H1 (cell line): ENCODE measurements at regions not wholly inside any gene's neighbourhood (a gene's known extent, or its start where the extent isn't known, plus 50 kb on each side); places are given as distances from the start of the nearest gene placed in this dataset.

ENCODE experiments used
- CTCF ChIA-PET: fragments of 300-600 bp; sonication (Branson Sonifier 250); formaldehyde crosslinking; loops from one replicate; lab custom pipeline; 2021; ENCODE audit not compliant: partially characterized antibody; lab: Charles Lee
- POLR2A ChIA-PET: fragments of 300-600 bp; sonication (Branson Sonifier 250); formaldehyde crosslinking; loops from one replicate; lab custom pipeline; 2021; ENCODE audit warnings: inconsistent platforms; ENCODE audit not compliant: partially characterized antibody; lab: Charles Lee
- DNase-seq, 2 experiments: peaks; one replicate each; pipeline versions ENCODE4 v3.0.0 to v3.0.0-alpha.2; 2010 to 2022; ENCODE audit warnings: low spot score in 2 of 2, low read depth in 1 of 2, mixed read lengths in 1 of 2
- FAIRE-seq: peaks from 2 replicates; lab custom pipeline; 2011; peaks lifted over from hg19 to GRCh38; lab: Jason Lieb, UNC
- H2AFZ ChIP-seq: 2 replicates; pipeline ENCODE4 v1.8.1; 2012; ENCODE audit warnings: low read length, inconsistent platforms
- H2AK5ac ChIP-seq: 2 replicates; pipeline ENCODE4 v1.6.1; 2013; ENCODE audit warnings: low read depth, low read length
- H2BK120ac ChIP-seq: replicated peaks from 2 replicates; pipeline ENCODE3; 2013; ENCODE audit warnings: low read depth, low read length, inconsistent platforms
- H2BK12ac ChIP-seq: 2 replicates; pipeline ENCODE4 v1.6.1; 2013; ENCODE audit warnings: low read depth, low read length
- H2BK15ac ChIP-seq: 2 replicates; pipeline ENCODE4 v1.6.1; 2013; ENCODE audit warnings: low read length
- H2BK20ac ChIP-seq: 2 replicates; pipeline ENCODE4 v1.6.1; 2013; ENCODE audit warnings: low read length
- H2BK5ac ChIP-seq: 2 replicates; pipeline ENCODE4 v1.6.1; 2013; ENCODE audit warnings: low read depth, low read length
- H3K14ac ChIP-seq: 2 replicates; pipeline ENCODE4 v1.6.1; 2013; ENCODE audit warnings: inconsistent platforms; ENCODE audit not compliant: insufficient read length
- H3K18ac ChIP-seq: 2 replicates; pipeline ENCODE4 v1.6.1; 2013; ENCODE audit warnings: low read length; ENCODE audit errors: extremely low read depth
- H3K23ac ChIP-seq: 2 replicates; pipeline ENCODE4 v1.6.1; 2013; ENCODE audit warnings: inconsistent platforms; ENCODE audit not compliant: insufficient read length
- H3K23me2 ChIP-seq: 2 replicates; pipeline ENCODE4 v1.6.1; 2013; ENCODE audit warnings: low read depth, low read length
- H3K27ac ChIP-seq: 2 replicates; pipeline ENCODE4 v1.6.1; 2011; ENCODE audit warnings: low read depth, low read length, inconsistent platforms
- H3K27me3 ChIP-seq, 4 experiments: replicated peaks in 1 of 4; 1 replicate in 1 of 4; 2 replicates in 3 of 4; pipeline versions ENCODE4 v1.6.1 to v1.8.1; 2011 to 2013; ENCODE audit warnings: low read length in 3 of 4, mild to moderate bottlenecking in 3 of 4, inconsistent platforms in 2 of 4, mixed read lengths in 2 of 4, moderate library complexity in 1 of 4; ENCODE audit not compliant: control insufficient read depth in 3 of 4, insufficient read depth in 3 of 4; ENCODE audit errors: extremely low read depth in 1 of 4
- H3K36me3 ChIP-seq, 4 experiments: 2 replicates each; pipeline versions ENCODE4 v1.6.1 to v1.8.1; 2011 to 2013; ENCODE audit warnings: mild to moderate bottlenecking in 4 of 4, low read length in 3 of 4, moderate library complexity in 2 of 4, control low read depth in 1 of 4, inconsistent platforms in 1 of 4; ENCODE audit not compliant: insufficient read depth in 4 of 4, control insufficient read depth in 2 of 4
- H3K4ac ChIP-seq: replicated peaks from 2 replicates; pipeline ENCODE3; 2013; ENCODE audit warnings: low read length, low read depth, mixed read lengths, inconsistent platforms; ENCODE audit not compliant: insufficient read length
- H3K4me1 ChIP-seq, 4 experiments: replicated peaks in 1 of 4; 1 replicate in 1 of 4; 2 replicates in 3 of 4; pipeline versions ENCODE4 v1.6.1 to v1.8.1; 2011 to 2013; ENCODE audit warnings: low read length in 3 of 4, inconsistent platforms in 2 of 4, mixed read lengths in 1 of 4; ENCODE audit not compliant: insufficient read depth in 4 of 4, control insufficient read depth in 3 of 4
- H3K4me2 ChIP-seq, 2 experiments: 2 replicates each; pipeline versions ENCODE4 v1.6.1 to v1.8.1; 2011 to 2013; ENCODE audit warnings: low read depth in 2 of 2, low read length in 2 of 2, control low read depth in 1 of 2, inconsistent platforms in 1 of 2, mild to moderate bottlenecking in 1 of 2; ENCODE audit not compliant: insufficient read depth in 1 of 2
- H3K4me3 ChIP-seq, 4 experiments: fragments of 200-600, 300-600 bp in 1 of 4; sonication (generic), shearing (Covaris generic), sonication (Bioruptor Twin) in 1 of 4; 2 replicates each; pipeline versions ENCODE4 v1.5.1 to v1.8.1; 2011 to 2016; ENCODE audit warnings: low read length in 4 of 4, low read depth in 3 of 4, control low read depth in 2 of 4, inconsistent platforms in 2 of 4, mild to moderate bottlenecking in 2 of 4, mixed read lengths in 1 of 4, moderate library complexity in 1 of 4; ENCODE audit not compliant: insufficient read depth in 2 of 4; ENCODE audit errors: extremely low read depth in 1 of 4
- H3K56ac ChIP-seq: replicated peaks from 2 replicates; pipeline ENCODE3; 2013; ENCODE audit warnings: low read depth, mild to moderate bottlenecking, mixed read lengths, low read length, inconsistent platforms; ENCODE audit not compliant: insufficient read length
- H3K79me1 ChIP-seq: 2 replicates; pipeline ENCODE4 v1.6.1; 2013; ENCODE audit warnings: low read depth, low read length, control low read depth
- H3K79me2 ChIP-seq, 2 experiments: 2 replicates each; pipeline versions ENCODE4 v1.6.1 to v1.8.1; 2012 to 2013; ENCODE audit warnings: low read length in 2 of 2, mild to moderate bottlenecking in 2 of 2, inconsistent platforms in 1 of 2; ENCODE audit not compliant: insufficient read depth in 2 of 2, control insufficient read depth in 1 of 2
- H3K9ac ChIP-seq, 4 experiments: replicated peaks in 1 of 4; 1 replicate in 1 of 4; 2 replicates in 3 of 4; pipeline versions ENCODE4 v1.6.1 to v1.8.1; 2011 to 2013; ENCODE audit warnings: low read depth in 3 of 4, low read length in 3 of 4, control low read depth in 2 of 4, mild to moderate bottlenecking in 2 of 4, moderate library complexity in 2 of 4, inconsistent platforms in 1 of 4; ENCODE audit errors: extremely low read depth in 1 of 4
- H3K9me3 ChIP-seq, 2 experiments: 2 replicates each; pipeline versions ENCODE4 v1.6.1 to v1.8.1; 2012 to 2013; ENCODE audit warnings: mild to moderate bottlenecking in 2 of 2, moderate library complexity in 2 of 2, control low read depth in 1 of 2, inconsistent platforms in 1 of 2, low read depth in 1 of 2, low read length in 1 of 2, mixed read lengths in 1 of 2; ENCODE audit not compliant: insufficient read depth in 2 of 2
- H4K20me1 ChIP-seq, 2 experiments: replicated peaks in 1 of 2; 2 replicates each; pipeline versions ENCODE3 to v1.8.1; 2011 to 2013; ENCODE audit warnings: inconsistent platforms in 2 of 2, low read length in 2 of 2, mild to moderate bottlenecking in 1 of 2; ENCODE audit not compliant: insufficient read depth in 2 of 2, control insufficient read depth in 1 of 2
- H4K5ac ChIP-seq: 2 replicates; pipeline ENCODE4 v1.6.1; 2013; ENCODE audit warnings: low read length, low read depth, mixed read lengths, inconsistent platforms; ENCODE audit not compliant: insufficient read length
- H4K8ac ChIP-seq: 2 replicates; pipeline ENCODE4 v1.8.0; 2013; ENCODE audit warnings: mild to moderate bottlenecking, moderate library complexity, low read length, inconsistent platforms; ENCODE audit not compliant: insufficient read depth; ENCODE audit errors: extremely low read depth
- H4K91ac ChIP-seq: replicated peaks from 2 replicates; pipeline ENCODE3; 2013; ENCODE audit warnings: low read length, mixed read lengths, inconsistent platforms; ENCODE audit not compliant: insufficient read length
- ASH2L ChIP-seq: fragments of 200-600, 300-600 bp; sonication (generic); IDR thresholded peaks from one replicate; pipeline ENCODE4 v1.7.1; 2017; ENCODE audit warnings: low read length
- BACH1 ChIP-seq: IDR thresholded peaks from 2 replicates; pipeline ENCODE4 v1.6.1; 2012; ENCODE audit warnings: low read length, improper control_type of control experiment
- CTBP2 ChIP-seq: IDR thresholded peaks from 2 replicates; pipeline ENCODE4 v1.7.0; 2011; ENCODE audit warnings: borderline replicate concordance, mild to moderate bottlenecking, moderate library complexity, mixed read lengths, low read length; ENCODE audit not compliant: insufficient read depth, insufficient read length
- HDAC2 ChIP-seq, 2 experiments: fragments of 300-600 bp in 1 of 2; sonication (generic) in 1 of 2; IDR thresholded peaks; 2 replicates each; pipeline ENCODE4 v1.6.1; 2011 to 2012; ENCODE audit warnings: low read depth in 2 of 2, low read length in 2 of 2, mild to moderate bottlenecking in 2 of 2, moderate library complexity in 2 of 2, borderline replicate concordance in 1 of 2, inconsistent platforms in 1 of 2
- JUN ChIP-seq: IDR thresholded peaks from 2 replicates; pipeline ENCODE4 v1.6.1; 2011; ENCODE audit warnings: low read depth, mild to moderate bottlenecking, improper control_type of control experiment, low read length
- KDM5A ChIP-seq: fragments of 200-600 bp; IDR thresholded peaks from 2 replicates; pipeline ENCODE4 v1.7.1; 2012; ENCODE audit warnings: mild to moderate bottlenecking, low read length, inconsistent platforms, mixed read lengths
- MAFK ChIP-seq: IDR thresholded peaks from 2 replicates; pipeline ENCODE4 v1.6.1; 2012; ENCODE audit warnings: low read depth, mild to moderate bottlenecking, improper control_type of control experiment, low read length
- NANOG ChIP-seq: IDR thresholded peaks from 2 replicates; pipeline ENCODE4 v1.6.1; 2011; ENCODE audit warnings: low read length, low read depth, mild to moderate bottlenecking, inconsistent platforms; ENCODE audit not compliant: insufficient read depth, poor library complexity, severe bottlenecking
- POU5F1 ChIP-seq: IDR thresholded peaks from 2 replicates; pipeline ENCODE4 v1.6.1; 2011; ENCODE audit warnings: low read depth, mild to moderate bottlenecking, low read length, moderate library complexity
- SAP30 ChIP-seq: fragments of 300-600 bp; sonication (generic); IDR thresholded peaks from 2 replicates; pipeline ENCODE4 v1.7.1; 2012; ENCODE audit warnings: low read length, moderate library complexity, mild to moderate bottlenecking, inconsistent platforms; ENCODE audit not compliant: insufficient read depth, insufficient replicate concordance
- SIRT6 ChIP-seq: IDR thresholded peaks from one replicate; pipeline ENCODE4 v1.7.1; 2012; ENCODE audit warnings: low read length, inconsistent platforms
- TAF7 ChIP-seq: optimal IDR thresholded peaks from 2 replicates; pipeline ENCODE3; 2011; ENCODE audit warnings: low read depth, mild to moderate bottlenecking, inconsistent platforms, low read length, moderate library complexity, borderline replicate concordance
- TCF12 ChIP-seq: IDR thresholded peaks from 2 replicates; pipeline ENCODE4 v1.6.1; 2011; ENCODE audit warnings: low read depth, mild to moderate bottlenecking, low read length
- WGBS, 2 experiments: shearing (Covaris generic) in 1 of 2; methylation state at CpG; one replicate each; pipeline versions ENCODE4 v1.1.6 to v1.1.7; 2013 to 2015; ENCODE audit warnings: low lambda C conversion rate in 2 of 2, mixed read lengths in 2 of 2, inconsistent platforms in 1 of 2, low coverage in 1 of 2, missing lambda C conversion rate in 1 of 2; ENCODE audit not compliant: insufficient replicate concordance in 2 of 2, insufficient coverage in 1 of 2, insufficient read length in 1 of 2; ENCODE audit errors: extremely low coverage in 1 of 2, missing lambda C conversion rate in 1 of 2; 5-methylcytosine and 5-hydroxymethylcytosine counted together

GRCh38 chr14:97618401-97618800 is 821.2 kb downstream of the VRK1 start:
- Histone ChIP-seq H3K56ac (no peak overlapping the region), H3K23me2 (no peaks in the 10 kb centered on the region), H3K4me3 (no peak overlapping the region), H2BK120ac (no peak overlapping the region), H3K27ac (no peak overlapping the region), H2BK5ac (no peak overlapping the region), H2BK15ac (no peak overlapping the region), H4K5ac (no peak overlapping the region), H3K4me2 (no peak overlapping the region), H3K4ac (no peak overlapping the region), H3K23ac (no peak overlapping the region), H3K18ac (no peak overlapping the region), H2BK20ac (no peak overlapping the region)
- POLR2A ChIA-PET: no interaction called here
- CTCF ChIA-PET: no interaction called here
- no peak for FAIRE-seq
- TF ChIP-seq HDAC2 (IDR thresholded peaks at IDR 0.05; ENCODE audit: borderline replicate concordance in 1 of 2, low read depth in 2 of 2, low read length in 2 of 2): no peak
- no peak for TF ChIP-seq POU5F1
- no peak for TF ChIP-seq NANOG
- no peak for TF ChIP-seq KDM5A
- TF ChIP-seq BACH1: no peak
- no peak for TF ChIP-seq SIRT6
- no peak for TF ChIP-seq TCF12
- no peak for TF ChIP-seq SAP30
- TF ChIP-seq ASH2L: no peak
- TF ChIP-seq JUN: no peak
- no peak for TF ChIP-seq CTBP2
- no peak for TF ChIP-seq MAFK
- no peak for TF ChIP-seq TAF7
- TF ChIP-seq, all 59 proteins: peak for 0
- WGBS, 2 experiments: 96% methylated on average over 3 of the region's 3 CpGs; no CpG with 5 or more reads in 1 of the 2 experiments
- Histone ChIP-seq H4K91ac (no peak overlapping the region), H2AK5ac (no peak overlapping the region), H3K27me3 (no peaks in the 10 kb centered on the region), H2AFZ (no peak overlapping the region), H4K8ac (no peak overlapping the region), H4K20me1 (no peaks in the 10 kb centered on the region), H3K79me1 (no peaks in the 10 kb centered on the region), H3K9ac (no peak overlapping the region), H3K14ac (no peak overlapping the region), H3K9me3 (peaks cover 3 to 8% of the 10 kb centered on the region in 2 experiments; a peak in 1 of 4 replicates), H3K4me1 (0 out of 7 replicates have a peak, but pooled peaks cover 0 to 2% (median 0%) of the 10 kb centered on the region in 4 experiments), H3K79me2 (no peaks in the 10 kb centered on the region), H2BK12ac (no peak overlapping the region), H3K36me3 (no peaks in the 10 kb centered on the region)
- DNase-seq: no peak
